ENCODE measurements at regions not wholly inside any gene's neighbourhood (a gene's known extent, or its start where the extent isn't known, plus 50 kb on each side); places are given as distances from the start of the nearest gene placed in this dataset.

DNA sequence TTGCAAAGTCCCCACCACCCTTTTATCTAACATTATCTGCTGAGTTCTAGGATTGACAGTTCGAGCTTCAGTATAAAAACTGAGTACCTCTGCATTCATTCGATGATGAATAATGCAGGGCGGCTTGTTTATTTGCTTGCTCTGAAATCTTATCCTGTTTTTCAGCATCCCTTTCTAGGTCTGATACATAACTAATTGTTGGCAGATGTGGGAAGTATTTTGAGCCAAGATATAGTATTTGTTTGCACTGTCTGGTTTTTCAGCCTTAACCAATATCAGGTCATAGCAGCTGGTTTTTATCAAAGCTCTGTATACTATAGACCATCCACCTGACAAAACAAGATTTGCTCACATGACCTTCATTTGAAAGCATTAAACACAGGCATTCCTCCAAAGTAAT, 161.4 kb downstream of the TFEC start:
- TF ChIP-seq CTCF (conservative IDR thresholded peaks at IDR 0.05; ENCODE audit: low read depth in 2 of 2) (no peak), POLR2AphosphoS5 (IDR thresholded peaks at IDR 0.05; ENCODE audit: low read depth) (no peak), EZH2 (IDR thresholded peaks at IDR 0.05; ENCODE audit: low read depth, unreplicated experiment) (no peak), NANOG (IDR thresholded peaks at IDR 0.05; ENCODE audit: borderline replicate concordance) (no peak), JUNB (IDR thresholded peaks at IDR 0.05; ENCODE audit: unreplicated experiment) (no peak)
- TF ChIP-seq, protein P1, sequence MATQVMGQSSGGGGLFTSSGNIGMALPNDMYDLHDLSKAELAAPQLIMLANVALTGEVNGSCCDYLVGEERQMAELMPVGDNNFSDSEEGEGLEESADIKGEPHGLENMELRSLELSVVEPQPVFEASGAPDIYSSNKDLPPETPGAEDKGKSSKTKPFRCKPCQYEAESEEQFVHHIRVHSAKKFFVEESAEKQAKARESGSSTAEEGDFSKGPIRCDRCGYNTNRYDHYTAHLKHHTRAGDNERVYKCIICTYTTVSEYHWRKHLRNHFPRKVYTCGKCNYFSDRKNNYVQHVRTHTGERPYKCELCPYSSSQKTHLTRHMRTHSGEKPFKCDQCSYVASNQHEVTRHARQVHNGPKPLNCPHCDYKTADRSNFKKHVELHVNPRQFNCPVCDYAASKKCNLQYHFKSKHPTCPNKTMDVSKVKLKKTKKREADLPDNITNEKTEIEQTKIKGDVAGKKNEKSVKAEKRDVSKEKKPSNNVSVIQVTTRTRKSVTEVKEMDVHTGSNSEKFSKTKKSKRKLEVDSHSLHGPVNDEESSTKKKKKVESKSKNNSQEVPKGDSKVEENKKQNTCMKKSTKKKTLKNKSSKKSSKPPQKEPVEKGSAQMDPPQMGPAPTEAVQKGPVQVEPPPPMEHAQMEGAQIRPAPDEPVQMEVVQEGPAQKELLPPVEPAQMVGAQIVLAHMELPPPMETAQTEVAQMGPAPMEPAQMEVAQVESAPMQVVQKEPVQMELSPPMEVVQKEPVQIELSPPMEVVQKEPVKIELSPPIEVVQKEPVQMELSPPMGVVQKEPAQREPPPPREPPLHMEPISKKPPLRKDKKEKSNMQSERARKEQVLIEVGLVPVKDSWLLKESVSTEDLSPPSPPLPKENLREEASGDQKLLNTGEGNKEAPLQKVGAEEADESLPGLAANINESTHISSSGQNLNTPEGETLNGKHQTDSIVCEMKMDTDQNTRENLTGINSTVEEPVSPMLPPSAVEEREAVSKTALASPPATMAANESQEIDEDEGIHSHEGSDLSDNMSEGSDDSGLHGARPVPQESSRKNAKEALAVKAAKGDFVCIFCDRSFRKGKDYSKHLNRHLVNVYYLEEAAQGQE (IDR thresholded peaks at IDR 0.05; ENCODE audit: unreplicated experiment), result no peak
